Activated CD4-positive, alpha-beta T cell treated with anti-CD3 and anti-CD28 coated beads for 36 hours (primary cell): ENCODE measurements at regions not wholly inside any gene's neighbourhood (a gene's known extent, or its start where the extent isn't known, plus 50 kb on each side); places are given as distances from the start of the nearest gene placed in this dataset.

ENCODE experiments used
- ATAC-seq: fragments of 200-7000 bp; cut with Tn5 transposase; one replicate; pipeline ENCODE4 v1.10.0; 2021; ENCODE audit warnings: mild to moderate bottlenecking, moderate library complexity
- CTCF ChIA-PET: fragments of 350-600 bp; sonication (Branson Sonifier 250); formaldehyde crosslinking; loops from one replicate; lab custom pipeline; 2021; ENCODE audit warnings: antibody characterized with exemption; lab: Charles Lee
- POLR2A ChIA-PET: fragments of 350-600 bp; sonication (Branson Sonifier 250); formaldehyde crosslinking; loops from one replicate; lab custom pipeline; 2021; ENCODE audit warnings: antibody characterized with exemption, inconsistent platforms; lab: Charles Lee
- DNase-seq: peaks from one replicate; pipeline ENCODE4 v3.0.0-alpha.2; 2020
- H3K27ac Mint-ChIP-seq: one replicate; pipeline ENCODE4 v1.8.0; 2021; ENCODE audit warnings: mixed read lengths
- H3K27me3 Mint-ChIP-seq: one replicate; pipeline ENCODE4 v1.8.0; 2021; ENCODE audit warnings: mixed read lengths
- H3K36me3 Mint-ChIP-seq: one replicate; pipeline ENCODE4 v1.8.0; 2021; ENCODE audit warnings: low read depth, mixed read lengths
- H3K4me1 Mint-ChIP-seq: one replicate; pipeline ENCODE4 v1.8.0; 2021; ENCODE audit warnings: mixed read lengths
- H3K4me3 Mint-ChIP-seq: one replicate; pipeline ENCODE4 v1.8.0; 2021; ENCODE audit warnings: mild to moderate bottlenecking, moderate library complexity, mixed read lengths
- H3K9me3 Mint-ChIP-seq: one replicate; pipeline ENCODE4 v1.8.0; 2021; ENCODE audit warnings: low read depth, mixed read lengths
- intact Hi-C, 2 experiments: fragments of 100-400 bp; cut with DNase I in 1 of 2; cut with micrococcal nuclease in 1 of 2; formaldehyde crosslinking; loops; one replicate each; pipeline versions ENCODE4 v1.14.2 to v1.15.1; 2022 to 2024; cut with DNase I, micrococcal nuclease

DNA sequence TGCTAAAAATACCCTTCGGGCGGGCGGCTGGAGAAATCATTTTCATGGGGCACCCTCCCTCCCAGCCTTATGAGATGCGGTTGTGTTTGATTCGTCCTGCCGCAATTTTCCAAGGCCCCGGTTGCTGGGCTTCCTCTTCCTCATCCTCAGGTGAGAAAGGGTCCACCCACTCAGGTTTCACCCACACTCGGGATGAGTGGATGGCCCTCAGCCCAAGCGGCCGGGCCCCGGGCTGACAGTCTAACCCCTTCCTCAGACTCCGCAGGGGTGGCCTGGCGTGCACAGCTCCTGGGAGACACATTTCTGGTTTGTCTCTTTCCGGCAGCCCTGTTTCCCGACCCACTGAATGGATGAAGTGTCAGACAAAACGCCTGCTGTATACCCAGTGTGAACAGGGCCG lies 116.5 kb upstream of the LRPAP1 start:
- H3K27me3 Mint-ChIP-seq = no peaks in the 10 kb centered on the region
- intact Hi-C loops = no loop called here
- no peak overlapping the region for H3K4me3 Mint-ChIP-seq
- ChIA-PET POLR2A (interaction anchor here (0.5 kb wide), 1 partner anchor 101 kb away, joined by 5 read pairs; no protein-coding TSS in a partner anchor), CTCF (interaction anchor here (0.6 kb wide), 1 partner anchor 126 kb away, joined by 3 read pairs; no protein-coding TSS in a partner anchor)
- H3K36me3 Mint-ChIP-seq = no peaks in the 10 kb centered on the region
- DNase-seq = no peak
- H3K9me3 Mint-ChIP-seq = no peaks in the 10 kb centered on the region
- H3K27ac Mint-ChIP-seq = no peak overlapping the region
- no peak for ATAC-seq
- no peaks in the 10 kb centered on the region for H3K4me1 Mint-ChIP-seq

DNA sequence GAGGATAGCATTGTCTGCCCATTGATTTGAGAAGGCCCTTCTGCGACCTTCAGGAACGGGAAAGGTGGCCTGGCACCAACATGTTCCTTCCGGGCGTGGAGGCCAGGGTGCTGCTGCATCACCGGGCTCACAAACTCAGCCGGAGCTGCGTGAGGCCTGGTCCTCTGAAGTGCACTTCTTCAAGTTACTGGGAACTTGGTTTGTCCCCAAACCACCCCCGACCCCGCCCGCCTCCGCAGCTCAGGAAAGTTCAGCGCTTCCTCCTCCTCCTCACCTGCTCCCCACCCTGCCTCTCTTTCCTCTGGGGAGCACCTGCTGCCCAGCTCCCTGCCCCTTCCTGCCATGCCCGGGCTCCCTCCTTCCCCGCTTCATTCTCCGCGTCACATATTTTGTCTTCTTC lies 116.0 kb upstream of the LRPAP1 start:
- no peaks in the 10 kb centered on the region for H3K4me1 Mint-ChIP-seq
- ChIA-PET POLR2A (no interaction called here), CTCF (interaction anchor here (0.6 kb wide), 1 partner anchor 125 kb away, joined by 3 read pairs; no protein-coding TSS in a partner anchor)
- no peaks in the 10 kb centered on the region for H3K27me3 Mint-ChIP-seq
- H3K27ac Mint-ChIP-seq = no peak overlapping the region
- H3K9me3 Mint-ChIP-seq = no peaks in the 10 kb centered on the region
- DNase-seq = no peak
- no peak overlapping the region for H3K4me3 Mint-ChIP-seq
- no peak for ATAC-seq
- intact Hi-C loops = no loop called here
- H3K36me3 Mint-ChIP-seq = no peaks in the 10 kb centered on the region

DNA sequence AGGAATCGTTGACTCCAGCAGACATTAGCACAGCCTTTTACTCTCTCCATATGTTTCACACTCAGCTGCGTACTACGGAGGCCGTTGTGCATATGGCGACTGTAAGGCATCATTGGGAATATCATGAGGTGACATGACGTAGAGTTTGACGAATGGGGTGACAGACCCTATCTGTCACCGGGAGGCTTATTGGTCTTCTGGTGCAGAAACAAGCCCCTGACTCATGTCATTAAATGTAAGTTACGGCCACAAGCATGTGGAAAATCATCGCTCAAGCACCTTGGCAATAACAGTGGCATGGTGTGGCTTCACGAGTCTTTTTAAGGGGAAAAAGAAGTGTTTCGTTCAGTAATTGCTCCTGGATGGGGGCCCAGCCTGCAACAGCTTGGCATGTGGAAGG lies 115.2 kb upstream of the LRPAP1 start:
- no peaks in the 10 kb centered on the region for H3K36me3 Mint-ChIP-seq
- intact Hi-C loops = no loop called here
- no peak overlapping the region for H3K27ac Mint-ChIP-seq
- ATAC-seq (no peak), DNase-seq (no peak)
- H3K4me3 Mint-ChIP-seq = no peak overlapping the region
- H3K27me3 Mint-ChIP-seq = no peaks in the 10 kb centered on the region
- POLR2A ChIA-PET = no interaction called here
- H3K9me3 Mint-ChIP-seq = no peaks in the 10 kb centered on the region
- CTCF ChIA-PET = no interaction called here
- no peaks in the 10 kb centered on the region for H3K4me1 Mint-ChIP-seq

DNA sequence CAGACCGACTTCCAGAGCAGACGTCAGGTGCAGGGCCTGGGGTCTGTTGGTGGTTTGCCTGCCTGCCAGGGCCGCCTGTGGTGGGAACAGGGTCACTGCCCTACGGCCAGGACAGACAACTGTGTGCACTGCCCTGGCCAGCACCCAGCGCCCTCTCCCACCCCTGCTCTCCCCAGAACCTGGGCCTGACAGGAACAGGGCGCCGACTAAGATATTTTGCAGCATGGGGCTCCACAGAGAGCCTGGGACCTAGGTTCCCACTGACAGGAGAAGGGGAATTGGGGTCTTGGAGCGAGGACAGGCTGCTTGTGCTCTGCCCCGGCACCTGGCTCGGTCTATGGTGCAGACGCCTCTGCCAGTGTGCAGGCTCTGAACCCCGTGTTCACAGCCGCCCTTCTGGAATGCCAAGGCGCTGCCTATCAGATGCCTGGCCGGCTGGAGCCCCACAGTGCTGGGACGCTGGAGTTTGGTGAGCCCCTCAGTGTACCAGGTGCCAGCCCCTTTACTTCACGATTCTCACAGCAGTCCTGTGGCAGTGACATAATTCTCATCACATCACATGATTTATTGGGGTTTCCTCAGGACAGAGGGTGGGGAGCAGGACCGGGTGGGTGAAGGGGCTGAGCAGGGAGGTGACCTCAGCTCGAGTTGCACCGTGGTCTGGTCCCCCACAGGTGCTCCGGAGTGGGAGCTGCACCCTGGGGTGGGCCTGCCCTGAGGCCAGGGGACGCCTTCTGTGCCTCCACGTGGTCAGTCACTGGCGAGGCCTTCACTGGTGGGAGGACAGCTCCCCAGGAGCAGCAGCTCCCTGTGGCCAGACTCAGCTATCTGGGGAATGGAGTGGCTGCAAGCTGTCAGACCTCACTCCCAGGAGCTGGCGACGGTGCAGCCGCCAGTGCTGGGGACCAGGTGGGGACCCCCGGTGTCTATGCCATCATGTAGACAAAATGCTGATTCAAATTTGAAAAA lies 113.8 kb upstream of the LRPAP1 start:
- no peak for ATAC-seq
- ChIA-PET POLR2A (no interaction called here), CTCF (no interaction called here)

DNA sequence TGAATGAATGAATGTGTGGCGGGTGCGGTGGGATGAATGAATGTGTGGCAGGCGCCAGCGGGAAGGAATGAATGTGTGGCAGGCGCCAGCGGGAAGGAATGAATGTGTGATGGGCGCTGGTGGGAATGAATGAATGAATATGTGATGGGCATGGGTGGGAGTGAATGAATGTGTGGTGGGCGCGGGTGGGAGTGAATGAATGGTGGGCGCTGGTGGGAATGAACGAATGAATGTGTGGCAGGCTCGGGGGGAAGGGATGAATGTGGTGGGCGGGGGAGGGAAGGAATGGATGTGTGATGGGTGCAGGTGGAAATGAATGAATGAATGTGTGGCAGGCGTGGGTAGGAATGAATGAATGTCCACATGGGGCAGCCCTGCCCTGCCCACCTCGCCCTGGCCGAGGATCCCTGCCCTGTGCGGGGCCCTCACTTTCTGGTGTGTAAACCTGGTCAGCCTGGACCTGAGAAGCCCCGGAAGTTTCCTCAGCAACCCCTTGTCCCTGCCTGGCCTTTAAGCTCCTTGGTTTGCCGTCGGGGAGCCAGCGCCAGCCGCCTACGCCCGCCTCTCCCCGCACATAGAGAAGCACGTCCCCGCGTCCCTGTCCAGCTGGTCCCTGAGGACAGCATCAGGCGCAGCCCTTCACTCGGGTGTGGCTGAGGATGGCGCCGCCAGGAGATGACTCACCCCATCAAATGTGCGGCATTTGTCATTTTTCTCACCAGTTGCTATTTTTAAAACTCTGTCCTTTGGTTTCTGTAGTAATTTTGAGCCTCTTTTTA lies 112.8 kb upstream of the LRPAP1 start:
- ChIA-PET POLR2A (no interaction called here), CTCF (no interaction called here)
- ATAC-seq (no peak), DNase-seq (no peak)
- intact Hi-C loops = no loop called here
- Mint-ChIP-seq H3K27me3 (no peaks in the 10 kb centered on the region), H3K4me3 (no peak overlapping the region), H3K9me3 (no peaks in the 10 kb centered on the region), H3K27ac (no peak overlapping the region), H3K4me1 (no peaks in the 10 kb centered on the region), H3K36me3 (no peaks in the 10 kb centered on the region)

More for the DNA sequence above, 113.8 kb upstream of the LRPAP1 start:
- Mint-ChIP-seq H3K27ac (no peak overlapping the region), H3K4me1 (no peaks in the 10 kb centered on the region), H3K36me3 (no peaks in the 10 kb centered on the region), H3K9me3 (no peaks in the 10 kb centered on the region), H3K27me3 (no peaks in the 10 kb centered on the region), H3K4me3 (no peak overlapping the region)
- intact Hi-C loops = no loop called here
- no peak for DNase-seq

DNA sequence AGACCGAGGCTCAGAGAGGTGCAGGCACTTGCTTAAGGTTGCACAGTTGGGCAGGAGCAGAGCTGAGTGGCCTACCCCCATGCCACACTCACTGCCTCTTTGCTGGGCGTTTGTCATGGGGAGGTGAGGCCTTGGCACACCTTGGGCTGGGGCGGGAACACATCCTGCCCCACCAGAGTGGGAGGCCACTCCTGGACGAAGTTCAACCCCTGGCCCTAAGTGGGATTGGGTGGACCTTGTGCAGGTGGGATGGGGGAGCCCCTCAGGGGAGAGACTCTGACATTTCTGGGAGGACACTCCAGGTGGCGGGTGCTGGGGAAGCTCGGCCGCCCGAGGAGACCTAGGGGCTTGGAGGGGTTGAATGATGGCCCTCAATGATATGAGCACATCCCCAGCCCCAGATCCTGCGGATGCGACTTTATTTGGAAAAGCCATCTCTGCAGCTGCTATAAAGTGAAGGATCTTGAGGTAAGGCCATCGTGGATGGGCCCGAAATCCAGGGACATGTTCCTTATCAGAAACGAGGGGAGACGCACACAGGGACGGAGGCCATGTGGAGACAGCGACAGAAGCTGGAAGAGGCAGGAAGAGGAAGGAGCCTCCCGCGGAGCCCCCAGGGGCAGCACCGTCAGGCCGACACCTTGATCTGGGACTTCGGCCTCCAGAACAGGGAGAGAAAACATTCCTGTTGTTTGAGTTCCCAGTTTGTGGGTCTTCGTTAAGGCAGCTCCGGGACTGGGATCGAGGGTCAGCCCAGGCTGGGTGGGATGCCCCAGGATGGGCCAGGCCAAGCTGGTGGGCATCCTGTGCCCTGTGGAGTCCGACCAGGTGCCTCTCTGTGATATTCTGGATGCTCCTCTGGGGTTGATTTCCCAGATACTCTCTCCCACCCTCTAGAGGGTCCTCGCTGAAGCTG lies 111.6 kb upstream of the LRPAP1 start:
- POLR2A ChIA-PET = no interaction called here
- Mint-ChIP-seq H3K9me3 (no peaks in the 10 kb centered on the region), H3K27ac (no peak overlapping the region), H3K27me3 (no peaks in the 10 kb centered on the region), H3K36me3 (no peaks in the 10 kb centered on the region), H3K4me1 (no peaks in the 10 kb centered on the region), H3K4me3 (no peak overlapping the region)
- ATAC-seq = no peak
- CTCF ChIA-PET = interaction anchor here (0.7 kb wide), 1 partner anchor 1560 kb away, joined by 6 read pairs; no protein-coding TSS in a partner anchor
- intact Hi-C loops = no loop called here
- DNase-seq = no peak

DNA sequence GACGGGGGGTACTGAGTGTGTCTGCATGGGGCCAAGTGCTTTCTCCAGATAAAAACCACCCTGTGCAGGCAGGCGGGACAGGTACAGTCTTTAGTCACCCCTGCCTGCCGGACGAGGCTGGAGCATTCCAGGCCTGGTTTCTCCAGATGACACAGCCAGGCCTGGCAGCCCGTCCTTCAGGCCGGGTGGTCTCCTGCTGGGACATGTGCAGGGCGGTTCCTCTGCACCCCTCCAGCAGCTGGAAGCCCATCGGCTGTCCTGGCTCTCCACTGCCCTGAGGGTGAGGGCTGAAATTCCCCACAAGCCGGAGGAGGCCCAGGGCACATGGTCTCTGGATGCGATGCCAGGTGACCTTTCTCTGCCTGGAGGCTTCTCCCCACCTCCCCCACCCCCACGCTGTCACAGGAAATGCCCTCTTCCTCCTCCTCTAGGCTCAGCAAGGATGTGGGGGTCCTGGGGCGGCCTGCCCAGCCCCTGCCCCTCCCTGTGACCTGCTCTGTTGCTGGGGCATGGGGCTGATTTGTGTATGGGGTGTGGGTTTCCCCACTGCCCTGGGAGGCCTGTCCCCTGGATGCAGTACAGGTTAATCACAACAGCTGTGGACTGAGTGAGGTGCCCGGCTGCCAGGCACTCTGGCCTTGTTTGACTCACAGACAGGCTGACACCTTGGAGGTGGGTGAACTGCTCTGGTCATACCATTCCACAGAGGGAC lies 110.7 kb upstream of the LRPAP1 start:
- H3K4me1 Mint-ChIP-seq = no peaks in the 10 kb centered on the region
- CTCF ChIA-PET = no interaction called here
- no peaks in the 10 kb centered on the region for H3K36me3 Mint-ChIP-seq
- ATAC-seq = no peak
- POLR2A ChIA-PET = no interaction called here
- no peaks in the 10 kb centered on the region for H3K9me3 Mint-ChIP-seq
- no peaks in the 10 kb centered on the region for H3K27me3 Mint-ChIP-seq
- H3K4me3 Mint-ChIP-seq = no peak overlapping the region
- H3K27ac Mint-ChIP-seq = no peak overlapping the region
- intact Hi-C loops = no loop called here
- no peak for DNase-seq

DNA sequence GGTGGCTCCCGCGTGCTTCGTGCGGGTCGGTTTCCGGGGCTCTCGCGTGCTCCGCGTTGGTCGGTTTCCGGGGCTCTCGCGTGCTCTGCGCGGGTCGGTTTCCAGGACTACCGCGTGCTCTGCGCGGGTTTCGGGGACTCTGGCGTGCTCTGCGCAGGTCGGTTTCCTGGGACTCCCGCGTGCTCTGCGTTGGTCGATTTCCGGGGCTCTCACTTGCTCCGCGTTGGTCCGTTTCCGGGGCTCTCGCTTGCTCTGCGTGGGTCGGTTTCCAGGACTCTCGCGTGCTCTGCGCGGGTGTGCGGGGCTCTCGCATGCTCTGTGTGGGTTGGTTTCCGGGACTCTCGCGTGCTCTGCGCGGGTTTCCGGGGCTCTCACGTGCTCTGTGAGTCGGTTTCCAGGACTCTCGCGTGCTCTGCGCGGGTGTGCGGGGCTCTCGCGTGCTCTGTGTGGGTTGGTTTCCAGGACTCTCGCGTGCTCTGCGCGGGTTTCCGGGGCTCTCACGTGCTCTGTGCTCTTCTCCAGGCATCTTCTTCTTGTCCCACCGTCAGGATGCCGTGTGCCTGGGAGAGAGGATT lies 109.9 kb upstream of the LRPAP1 start:
- no peaks in the 10 kb centered on the region for H3K9me3 Mint-ChIP-seq
- no peaks in the 10 kb centered on the region for H3K27me3 Mint-ChIP-seq
- no peaks in the 10 kb centered on the region for H3K4me1 Mint-ChIP-seq
- no peak overlapping the region for H3K4me3 Mint-ChIP-seq
- ChIA-PET POLR2A (no interaction called here), CTCF (no interaction called here)
- no peaks in the 10 kb centered on the region for H3K36me3 Mint-ChIP-seq
- H3K27ac Mint-ChIP-seq = no peak overlapping the region
- DNase-seq = no peak
- intact Hi-C loops = no loop called here
- no peak for ATAC-seq

DNA sequence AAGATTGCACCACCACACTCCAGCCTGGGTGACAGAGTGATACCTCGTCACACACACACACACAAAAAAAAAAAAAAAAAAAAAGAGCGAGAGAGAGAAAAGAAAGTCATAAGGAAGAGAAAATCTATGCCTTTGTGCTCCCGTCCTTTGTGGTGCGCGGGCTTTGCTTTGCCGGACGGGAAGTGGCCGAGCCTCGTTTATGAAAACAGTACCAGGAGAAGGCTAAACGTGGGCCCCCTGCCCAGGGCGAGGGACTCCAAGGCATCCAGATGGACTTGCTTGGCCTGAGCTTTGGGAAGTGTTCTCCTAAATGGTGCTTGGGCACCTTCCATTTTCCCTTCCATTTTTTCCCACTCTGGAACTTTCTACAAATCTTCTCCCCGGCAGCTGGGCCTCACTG lies 109.3 kb upstream of the LRPAP1 start:
- intact Hi-C loops = no loop called here
- DNase-seq (no peak), ATAC-seq (no peak)
- Mint-ChIP-seq H3K27me3 (no peaks in the 10 kb centered on the region), H3K36me3 (no peaks in the 10 kb centered on the region), H3K4me1 (no peaks in the 10 kb centered on the region), H3K27ac (no peak overlapping the region), H3K9me3 (no peaks in the 10 kb centered on the region), H3K4me3 (no peak overlapping the region)
- ChIA-PET CTCF (no interaction called here), POLR2A (no interaction called here)

DNA sequence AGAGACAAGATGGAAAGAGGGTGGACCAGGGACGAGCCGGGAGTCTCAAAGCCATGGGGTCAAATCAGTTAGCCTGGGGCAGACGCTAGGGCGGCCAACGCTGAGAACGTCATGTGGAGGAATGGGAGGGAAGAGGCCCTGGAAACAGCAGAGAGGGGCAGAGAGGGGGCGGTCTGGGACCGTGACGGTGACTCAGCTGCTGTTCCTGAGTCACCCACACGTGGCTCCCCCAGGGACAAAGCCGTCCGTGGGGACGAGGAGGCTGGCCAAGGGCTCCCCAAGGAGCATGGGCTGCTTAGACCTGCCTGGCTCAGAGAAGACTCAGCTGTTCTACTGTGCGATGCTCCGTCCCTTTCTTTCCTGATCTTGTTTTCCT lies 108.4 kb upstream of the LRPAP1 start:
- H3K36me3 Mint-ChIP-seq = no peaks in the 10 kb centered on the region
- H3K27me3 Mint-ChIP-seq = no peaks in the 10 kb centered on the region
- ATAC-seq = no peak
- H3K4me3 Mint-ChIP-seq = no peak overlapping the region
- intact Hi-C loops = no loop called here
- H3K27ac Mint-ChIP-seq = no peak overlapping the region
- CTCF ChIA-PET = no interaction called here
- H3K9me3 Mint-ChIP-seq = no peaks in the 10 kb centered on the region
- DNase-seq = no peak
- no peaks in the 10 kb centered on the region for H3K4me1 Mint-ChIP-seq
- POLR2A ChIA-PET = interaction anchor here (0.5 kb wide), 1 partner anchor 505 kb away, joined by 3 read pairs; no protein-coding TSS in a partner anchor
